ENCODE measurements at regions not wholly inside any gene's neighbourhood (a gene's known extent, or its start where the extent isn't known, plus 50 kb on each side); places are given as distances from the start of the nearest gene placed in this dataset.

- no peaks in the 10 kb centered on the region for H3K27me3 Mint-ChIP-seq
- DNase-seq (no peak), ATAC-seq (no peak)
- H3K4me1 Mint-ChIP-seq: peaks cover 3% of the 10 kb centered on the region
- H3K4me3 Mint-ChIP-seq: no peak overlapping the region
- no peak overlapping the region for H3K27ac Mint-ChIP-seq
- H3K9me3 Mint-ChIP-seq: no peaks in the 10 kb centered on the region
Measured at GRCh38 chr7:16066805-16067459, 354.4 kb downstream of the CRPPA start.

GRCh38 chr7:16065939-16066338 lies 355.4 kb downstream of the CRPPA start:
- Mint-ChIP-seq H3K4me3 (no peak overlapping the region), H3K9me3 (no peaks in the 10 kb centered on the region), H3K27me3 (peaks cover 4% of the 10 kb centered on the region), H3K27ac (no peak overlapping the region), H3K4me1 (peaks cover 7% of the 10 kb centered on the region)
- no peak for ATAC-seq
- DNase-seq: no peak

- no peak for ATAC-seq
- no peak overlapping the region for H3K4me3 Mint-ChIP-seq
- no peaks in the 10 kb centered on the region for H3K9me3 Mint-ChIP-seq
- H3K27ac Mint-ChIP-seq: no peak overlapping the region
- peaks cover 7% of the 10 kb centered on the region for H3K4me1 Mint-ChIP-seq
- H3K27me3 Mint-ChIP-seq: peaks cover 13% of the 10 kb centered on the region
- no peak for DNase-seq
Measured at GRCh38 chr7:16063716-16064675, 357.3 kb downstream of the CRPPA start.

- DNase-seq: no peak
- Mint-ChIP-seq H3K27me3 (peaks cover 13% of the 10 kb centered on the region), H3K9me3 (no peaks in the 10 kb centered on the region), H3K4me1 (peaks cover 7% of the 10 kb centered on the region), H3K4me3 (no peak overlapping the region), H3K27ac (no peak overlapping the region)
- ATAC-seq: no peak
Measured at GRCh38 chr7:16063221-16063620, 358.1 kb downstream of the CRPPA start.

- H3K4me1 Mint-ChIP-seq: peaks cover 7% of the 10 kb centered on the region
- no peak overlapping the region for H3K27ac Mint-ChIP-seq
- peaks cover 13% of the 10 kb centered on the region for H3K27me3 Mint-ChIP-seq
- ATAC-seq: no peak
- no peak for DNase-seq
- no peak overlapping the region for H3K4me3 Mint-ChIP-seq
- no peaks in the 10 kb centered on the region for H3K9me3 Mint-ChIP-seq
Measured at GRCh38 chr7:16062269-16062668, 359.1 kb downstream of the CRPPA start.

DNA sequence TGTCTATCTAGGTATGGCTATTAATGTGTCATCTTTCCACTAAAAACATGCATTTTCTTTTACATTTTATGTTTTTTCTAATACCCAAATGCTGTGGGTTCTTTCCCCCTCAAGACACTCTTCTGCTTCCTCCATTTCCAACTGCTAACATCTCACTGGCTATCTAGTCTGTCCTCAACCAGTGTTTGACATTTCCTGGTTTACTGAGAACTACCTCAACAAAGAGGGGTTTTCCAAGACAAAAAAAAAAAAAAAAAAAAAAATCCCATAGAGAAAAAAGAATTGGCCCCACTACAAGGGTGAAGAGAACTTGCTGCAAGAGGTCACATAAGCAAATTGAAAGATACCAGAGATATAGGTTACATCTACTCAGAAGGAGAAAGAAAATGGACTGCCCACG lies 359.7 kb downstream of the CRPPA start:
- DNase-seq: no peak
- ATAC-seq: no peak
- Mint-ChIP-seq H3K27me3 (peaks cover 13% of the 10 kb centered on the region), H3K4me1 (peaks cover 7% of the 10 kb centered on the region), H3K9me3 (no peaks in the 10 kb centered on the region), H3K27ac (no peak overlapping the region), H3K4me3 (no peak overlapping the region)

- Mint-ChIP-seq H3K27me3 (peaks cover 13% of the 10 kb centered on the region), H3K27ac (no peak overlapping the region), H3K9me3 (no peaks in the 10 kb centered on the region), H3K4me3 (no peak overlapping the region), H3K4me1 (peaks cover 7% of the 10 kb centered on the region)
- ATAC-seq (no peak), DNase-seq (no peak)
Measured at GRCh38 chr7:16061011-16061410, 360.3 kb downstream of the CRPPA start.

DNA sequence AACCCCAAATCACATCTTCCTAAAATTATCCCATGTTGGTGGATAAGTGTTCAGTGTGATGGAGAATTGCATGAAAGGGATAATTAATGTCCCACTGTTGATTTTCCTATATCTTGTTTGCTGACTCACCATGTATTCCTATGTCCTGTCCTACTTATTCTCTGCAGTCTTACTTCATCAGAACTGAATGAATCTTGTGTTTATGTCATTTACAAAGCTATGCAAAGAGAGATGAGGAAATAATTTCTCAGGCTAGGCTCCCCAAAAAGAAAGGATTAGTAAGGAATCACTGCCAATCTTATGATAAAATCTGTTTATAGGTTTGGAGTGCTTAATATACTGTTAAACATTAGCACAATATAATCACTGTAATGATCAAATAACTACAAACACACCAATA lies 360.8 kb downstream of the CRPPA start:
- Mint-ChIP-seq H3K27me3 (peaks cover 13% of the 10 kb centered on the region), H3K27ac (no peak overlapping the region), H3K9me3 (no peaks in the 10 kb centered on the region), H3K4me1 (peaks cover 7% of the 10 kb centered on the region), H3K4me3 (no peak overlapping the region)
- DNase-seq (no peak), ATAC-seq (no peak)

DNA sequence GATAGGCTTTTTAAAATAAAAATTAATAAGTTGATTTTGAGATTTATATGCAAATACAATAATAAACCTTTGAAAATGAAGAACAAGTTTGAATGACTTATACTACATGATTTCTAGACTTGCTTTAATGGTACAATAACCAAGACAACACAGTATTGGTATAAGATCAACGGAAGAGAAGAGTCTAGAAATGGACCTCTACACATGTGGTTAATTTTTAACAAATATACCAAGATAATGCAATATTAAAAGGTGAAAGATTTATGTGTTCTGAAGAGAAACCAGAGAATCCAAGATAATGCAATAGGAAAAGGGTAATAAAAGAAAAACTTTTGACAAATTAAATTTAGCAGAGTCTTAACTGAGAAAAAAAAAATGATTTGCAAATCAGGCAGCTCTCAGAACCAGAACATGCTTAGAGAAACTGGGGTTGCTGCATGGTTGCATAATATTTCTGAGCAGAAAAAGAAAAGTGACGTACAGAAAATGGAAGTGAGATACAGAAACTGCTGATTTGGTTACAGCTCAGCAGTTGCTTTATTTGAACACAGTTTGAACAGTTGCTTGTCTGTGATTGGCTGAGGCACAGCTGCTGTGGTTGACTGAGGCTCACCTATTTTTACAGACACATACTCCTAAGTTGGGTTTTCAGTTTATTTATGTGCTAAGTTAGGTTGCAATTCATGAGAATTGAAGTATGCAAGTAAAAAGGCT lies 365.9 kb downstream of the CRPPA start:
- H3K27ac Mint-ChIP-seq: no peak overlapping the region
- no peaks in the 10 kb centered on the region for H3K9me3 Mint-ChIP-seq
- no peak for ATAC-seq
- DNase-seq: no peak
- no peaks in the 10 kb centered on the region for H3K4me1 Mint-ChIP-seq
- no peak overlapping the region for H3K4me3 Mint-ChIP-seq
- peaks cover 4% of the 10 kb centered on the region for H3K27me3 Mint-ChIP-seq

DNA sequence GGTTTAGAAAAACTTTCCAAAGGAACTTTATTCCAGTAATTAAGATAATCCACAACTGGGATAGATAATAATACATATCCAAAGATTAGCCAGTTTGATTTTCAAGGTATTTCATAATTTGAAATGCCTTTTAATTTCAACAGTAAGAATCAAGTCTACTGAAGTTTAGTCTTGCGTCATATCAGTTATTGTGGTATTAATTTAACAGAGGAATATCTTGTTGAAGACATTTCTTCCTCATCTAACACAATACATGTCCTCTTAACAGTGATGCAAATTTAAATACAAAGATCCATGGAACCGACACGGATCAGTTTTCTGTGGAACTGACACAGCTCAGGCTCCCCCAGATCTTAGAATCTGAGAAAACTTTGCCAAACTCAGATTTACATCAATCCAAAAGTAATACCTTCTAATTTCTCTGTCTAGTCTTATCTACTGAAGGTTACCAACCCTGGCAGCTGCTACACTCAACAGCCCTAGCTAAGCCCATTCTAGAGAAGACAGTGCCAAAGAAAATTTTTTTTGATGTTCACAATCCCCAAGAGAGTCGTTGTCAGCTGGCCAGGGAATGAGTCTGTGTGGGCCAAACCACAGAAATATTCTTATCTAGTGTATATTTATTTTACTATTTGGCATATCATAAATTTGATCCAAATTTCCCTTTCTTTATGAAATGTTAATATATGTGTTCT lies 365.2 kb upstream of the MEOX2 start:
- no peak for DNase-seq

DNA sequence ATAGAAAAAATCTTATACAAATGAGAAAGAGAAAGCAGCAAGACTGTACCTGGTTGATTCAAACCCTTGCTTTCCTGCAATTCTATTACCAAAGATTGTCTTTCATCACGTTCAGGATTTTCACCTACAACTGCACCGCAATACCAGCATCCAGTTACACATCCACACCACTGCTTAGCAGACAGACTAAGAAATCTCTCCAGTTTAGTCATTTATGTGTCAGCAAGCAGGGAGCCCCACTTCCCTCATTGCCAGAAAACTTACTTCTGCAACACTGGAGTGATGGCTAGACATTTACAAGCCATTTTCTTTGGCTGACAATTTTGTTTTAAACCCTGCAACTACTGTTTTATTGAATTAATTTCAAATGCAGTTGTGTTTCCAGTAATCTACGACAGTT lies 359.6 kb upstream of the MEOX2 start:
- no peaks in the 10 kb centered on the region for H3K4me1 Mint-ChIP-seq
- H3K27ac Mint-ChIP-seq: no peak overlapping the region
- no peak for DNase-seq
- peaks cover 0 to 3% of the 10 kb centered on the region in 2 donors for H3K9me3 Mint-ChIP-seq
- no peaks in the 10 kb centered on the region for H3K27me3 Mint-ChIP-seq
- no peak overlapping the region for H3K4me3 Mint-ChIP-seq
- no peak for ATAC-seq

More for the DNA sequence above, 365.2 kb upstream of the MEOX2 start:
- no peaks in the 10 kb centered on the region for H3K4me1 Mint-ChIP-seq
- H3K27ac Mint-ChIP-seq: no peak overlapping the region
- H3K27me3 Mint-ChIP-seq: no peaks in the 10 kb centered on the region
- no peaks in the 10 kb centered on the region for H3K9me3 Mint-ChIP-seq
- no peak for ATAC-seq
- H3K4me3 Mint-ChIP-seq: no peak overlapping the region

GRCh38 chr7:16045296-16045695 lies 358.8 kb upstream of the MEOX2 start:
- ATAC-seq: no peak
- no peaks in the 10 kb centered on the region for H3K4me1 Mint-ChIP-seq
- H3K9me3 Mint-ChIP-seq: peaks cover 0 to 3% of the 10 kb centered on the region in 2 donors
- no peak overlapping the region for H3K27ac Mint-ChIP-seq
- H3K4me3 Mint-ChIP-seq: no peak overlapping the region
- no peak for DNase-seq
- H3K27me3 Mint-ChIP-seq: no peaks in the 10 kb centered on the region

GRCh38 chr7:16044645-16045044 lies 358.2 kb upstream of the MEOX2 start:
- Mint-ChIP-seq H3K9me3 (peaks cover 0 to 3% of the 10 kb centered on the region in 2 donors), H3K27me3 (no peaks in the 10 kb centered on the region), H3K4me3 (no peak overlapping the region), H3K4me1 (no peaks in the 10 kb centered on the region), H3K27ac (no peak overlapping the region)
- DNase-seq (no peak), ATAC-seq (no peak)

DNA sequence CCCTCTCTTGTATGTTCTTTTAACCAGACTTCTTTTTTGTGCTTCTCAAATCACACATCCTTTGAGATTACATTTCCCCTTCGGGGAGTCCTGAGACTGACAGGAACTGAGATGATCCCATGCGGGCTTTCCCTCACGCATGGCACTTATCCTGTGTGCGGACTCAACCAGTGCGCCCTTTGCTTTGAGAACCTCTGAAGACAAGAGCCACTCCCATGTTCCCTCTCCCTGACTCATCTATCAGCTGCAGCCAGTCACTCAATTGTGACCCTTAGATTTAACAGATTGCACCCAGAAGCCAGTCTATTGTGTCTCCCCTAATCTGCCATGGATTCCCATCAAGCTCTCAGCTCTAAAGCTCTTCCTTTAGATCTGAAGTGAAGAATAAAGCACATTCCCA lies 353.9 kb upstream of the MEOX2 start:
- Mint-ChIP-seq H3K4me3 (no peak overlapping the region), H3K27ac (no peak overlapping the region), H3K4me1 (no peaks in the 10 kb centered on the region), H3K9me3 (peaks cover 0 to 3% of the 10 kb centered on the region in 2 donors), H3K27me3 (no peaks in the 10 kb centered on the region)
- ATAC-seq (no peak), DNase-seq (no peak)

DNA sequence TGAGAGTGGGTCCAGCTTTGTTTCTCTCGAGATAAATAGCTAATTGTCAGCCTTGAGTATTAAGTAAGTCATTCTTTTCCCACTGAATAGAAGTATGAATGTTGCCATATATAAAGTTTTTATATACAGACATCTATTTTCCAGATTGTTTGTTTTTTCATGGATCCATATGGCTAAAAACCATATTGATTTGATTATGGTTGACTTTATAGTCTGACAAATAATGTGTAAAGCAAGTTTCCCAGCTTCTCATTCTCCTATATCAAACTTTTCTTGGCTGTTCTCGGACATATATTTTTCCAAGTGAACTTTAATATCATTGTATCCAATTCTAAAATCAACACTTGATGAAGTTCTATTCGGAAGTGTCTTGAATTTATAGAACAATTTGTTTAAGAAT lies 352.4 kb upstream of the MEOX2 start:
- ATAC-seq (no peak), DNase-seq (no peak)
- Mint-ChIP-seq H3K4me1 (no peaks in the 10 kb centered on the region), H3K27me3 (no peaks in the 10 kb centered on the region), H3K9me3 (peaks cover 0 to 3% of the 10 kb centered on the region in 2 donors), H3K27ac (no peak overlapping the region), H3K4me3 (no peak overlapping the region)

Data from stimulated activated naive CD8-positive, alpha-beta T cell treated with anti-CD3 and anti-CD28 coated beads, Interleukin-15, amount 100 ng/mL, for 72 hours (primary cell).